SK-N-SH (cell line): ENCODE measurements at regions not wholly inside any gene's neighbourhood (a gene's known extent, or its start where the extent isn't known, plus 50 kb on each side); places are given as distances from the start of the nearest gene placed in this dataset.

Experiments used
- CTCF ChIA-PET: fragments of 300-600, 350-600 bp; formaldehyde crosslinking; extraction: SDS; loops from one replicate; lab custom pipeline; 2021; lab: Yijun Ruan, JAX
- POLR2A ChIA-PET: fragments of 350-600 bp; sonication (Branson Sonifier 250); formaldehyde crosslinking; extraction: SDS; loops from one replicate; lab custom pipeline; 2020; ENCODE audit warnings: antibody characterized with exemption, inconsistent platforms; lab: Yijun Ruan, JAX
- DNase-seq: peaks from one replicate; pipeline ENCODE4 v3.0.0; 2012
- H2AFZ ChIP-seq: fragments of 200-600 bp; sonication (generic); 2 replicates; pipeline ENCODE4 v1.8.1; 2016; ENCODE audit warnings: antibody characterized with exemption, mild to moderate bottlenecking, low read depth
- H3F3A ChIP-seq: fragments of 200-600 bp; sonication (generic); replicated peaks from 2 replicates; pipeline ENCODE3; 2016; ENCODE audit warnings: antibody characterized with exemption, mild to moderate bottlenecking; ENCODE audit not compliant: insufficient read depth
- H3K27ac ChIP-seq, 2 experiments: fragments of 200-500 bp in 1 of 2; fragments of 200-600 bp in 1 of 2; sonication (Bioruptor generic) in 1 of 2; sonication (generic), shearing (Covaris generic) in 1 of 2; 2 replicates each; pipeline versions ENCODE4 v1.5.1 to v1.6.1; 2014 to 2016; ENCODE audit warnings: low read depth in 2 of 2, inconsistent platforms in 1 of 2, low read length in 1 of 2, mild to moderate bottlenecking in 1 of 2, mixed read lengths in 1 of 2
- H3K27me3 ChIP-seq: fragments of 200-600 bp; sonication (generic), shearing (Covaris generic); 2 replicates; pipeline ENCODE4 v1.6.1; 2016; ENCODE audit warnings: mixed run types; ENCODE audit not compliant: insufficient read depth
- H3K36me3 ChIP-seq, 2 experiments: fragments of 200-500 bp in 1 of 2; fragments of 200-600 bp in 1 of 2; sonication (Bioruptor generic) in 1 of 2; sonication (generic) in 1 of 2; replicated peaks in 1 of 2; 2 replicates each; pipeline versions ENCODE3 to v1.5.1; 2014 to 2016; ENCODE audit warnings: low read length in 1 of 2, mild to moderate bottlenecking in 1 of 2; ENCODE audit not compliant: insufficient read depth in 2 of 2, control insufficient read depth in 1 of 2
- H3K4me1 ChIP-seq, 2 experiments: fragments of 200-500 bp in 1 of 2; fragments of 200-600 bp in 1 of 2; sonication (Bioruptor generic) in 1 of 2; sonication (generic), shearing (Covaris generic) in 1 of 2; 2 replicates each; pipeline versions ENCODE4 v1.5.1 to v1.6.1; 2014 to 2016; ENCODE audit warnings: low read depth in 1 of 2, low read length in 1 of 2, mixed run types in 1 of 2; ENCODE audit not compliant: insufficient read depth in 2 of 2, control insufficient read depth in 1 of 2
- H3K4me2 ChIP-seq: fragments of 200-600 bp; sonication (generic), shearing (Covaris generic); 2 replicates; pipeline ENCODE4 v1.6.1; 2017; ENCODE audit warnings: mixed run types
- H3K4me3 ChIP-seq, 2 experiments: fragments of 200-500 bp in 1 of 2; fragments of 200-600 bp in 1 of 2; sonication (Bioruptor generic) in 1 of 2; sonication (generic), shearing (Covaris generic) in 1 of 2; 2 replicates each; pipeline versions ENCODE4 v1.5.1 to v1.8.1; 2014 to 2016; ENCODE audit warnings: low read depth in 2 of 2, inconsistent platforms in 1 of 2, low read length in 1 of 2, mild to moderate bottlenecking in 1 of 2, mixed read lengths in 1 of 2, moderate library complexity in 1 of 2
- H3K79me2 ChIP-seq: fragments of 200-600 bp; sonication (generic); 2 replicates; pipeline ENCODE4 v1.8.1; 2017; ENCODE audit warnings: mild to moderate bottlenecking; ENCODE audit not compliant: insufficient read depth
- H3K9ac ChIP-seq: fragments of 200-600 bp; sonication (generic); 2 replicates; pipeline ENCODE4 v1.6.1; 2017; ENCODE audit warnings: mixed run types
- H3K9me2 ChIP-seq: fragments of 200-600 bp; sonication (generic); 2 replicates; pipeline ENCODE4 v1.6.1; 2017; ENCODE audit warnings: mixed run types
- H3K9me3 ChIP-seq: fragments of 200-600 bp; sonication (generic); 2 replicates; pipeline ENCODE4 v1.6.1; 2017; ENCODE audit warnings: mixed run types, mild to moderate bottlenecking, moderate library complexity
- H4K20me1 ChIP-seq: fragments of 200-600 bp; sonication (generic); 2 replicates; pipeline ENCODE4 v1.6.1; 2017; ENCODE audit warnings: mild to moderate bottlenecking, mixed run types; ENCODE audit not compliant: insufficient read depth
- ELF1 ChIP-seq: IDR thresholded peaks from 2 replicates; pipeline ENCODE4 v1.4.0; 2012
- FOXJ3 ChIP-seq: sonication (generic); formaldehyde crosslinking; IDR thresholded peaks from 2 replicates; pipeline ENCODE4 v1.5.1; 2020; ENCODE audit warnings: mild to moderate bottlenecking, missing genetic modification reagents
- FOXM1 ChIP-seq: IDR thresholded peaks from 2 replicates; pipeline ENCODE4 v1.4.0; 2012; ENCODE audit warnings: low read depth, mild to moderate bottlenecking
- MEF2A ChIP-seq: IDR thresholded peaks from 2 replicates; pipeline ENCODE4 v1.4.0; 2012; ENCODE audit warnings: low read depth, borderline replicate concordance
- REST ChIP-seq: IDR thresholded peaks from 2 replicates; pipeline ENCODE4 v1.6.1; 2012; ENCODE audit warnings: mild to moderate bottlenecking, low read depth, low read length, moderate library complexity
- TAF1 ChIP-seq: IDR thresholded peaks from 2 replicates; pipeline ENCODE4 v1.6.1; 2012; ENCODE audit warnings: low read depth, mild to moderate bottlenecking, low read length, moderate library complexity, borderline replicate concordance
- TCF12 ChIP-seq: IDR thresholded peaks from 2 replicates; pipeline ENCODE4 v1.4.0; 2012
- USF1 ChIP-seq: IDR thresholded peaks from 2 replicates; pipeline ENCODE4 v1.4.0; 2012; ENCODE audit warnings: low read depth, borderline replicate concordance
- YY1 ChIP-seq: IDR thresholded peaks from 2 replicates; pipeline ENCODE4 v1.4.0; 2012; ENCODE audit warnings: low read depth, mild to moderate bottlenecking
- WGBS: methylation state at CpG from one replicate; pipeline ENCODE4 v1.1.6; 2017; ENCODE audit warnings: low lambda C conversion rate; 5-methylcytosine and 5-hydroxymethylcytosine counted together

- Histone ChIP-seq H3F3A (no peaks in the 10 kb centered on the region), H2AFZ (no peak overlapping the region), H3K36me3 (no peaks in the 10 kb centered on the region), H3K4me2 (no peak overlapping the region), H3K27me3 (no peaks in the 10 kb centered on the region), H3K79me2 (no peaks in the 10 kb centered on the region), H3K27ac (no peak overlapping the region)
- CTCF ChIA-PET: interaction anchor here (0.7 kb wide), 1 partner anchor 291 kb away, joined by 3 read pairs; no protein-coding TSS in a partner anchor
- TF ChIP-seq YY1 (no peak), ELF1 (no peak), TAF1 (no peak), REST (no peak), TCF12 (no peak), USF1 (no peak), FOXJ3 (no peak)
- TF ChIP-seq, all 33 proteins: peak for 0
- no peaks in the 10 kb centered on the region for H4K20me1 ChIP-seq
- no peak overlapping the region for H3K9ac ChIP-seq
- no peak for DNase-seq
- POLR2A ChIA-PET: no interaction called here
- no peaks in the 10 kb centered on the region for H3K9me2 ChIP-seq
- 9% methylated on average over 4 of the region's 4 CpGs for WGBS
- no peaks in the 10 kb centered on the region for H3K4me1 ChIP-seq
- H3K9me3 ChIP-seq: no peaks in the 10 kb centered on the region
- no peak overlapping the region for H3K4me3 ChIP-seq
Measured at GRCh38 chr20:22274330-22274729, 310.0 kb downstream of the FOXA2 start.

DNA sequence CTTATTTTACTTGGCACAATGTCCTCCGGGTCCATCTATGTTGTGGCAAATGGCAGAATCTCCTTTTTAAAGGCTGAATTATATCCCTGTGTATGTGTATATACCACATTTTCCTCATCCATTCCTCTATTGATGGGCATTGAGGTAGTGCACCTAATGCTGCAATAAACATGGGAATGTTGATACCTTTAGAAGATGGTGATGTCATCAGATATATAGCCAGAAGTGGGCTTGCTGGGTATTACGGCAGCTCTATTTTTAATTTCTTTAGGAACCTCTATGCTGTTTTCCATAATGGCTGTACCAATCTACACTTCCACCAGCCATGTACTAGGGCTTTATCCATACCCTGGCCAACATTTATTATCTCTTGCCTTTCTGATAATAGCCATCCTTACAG lies 315.7 kb downstream of the FOXA2 start:
- no peaks in the 10 kb centered on the region for H3K9me3 ChIP-seq
- no peak overlapping the region for H3K27ac ChIP-seq
- DNase-seq: no peak
- H3K27me3 ChIP-seq: no peaks in the 10 kb centered on the region
- H3K4me2 ChIP-seq: no peak overlapping the region
- no peaks in the 10 kb centered on the region for H3K4me1 ChIP-seq
- H3K4me3 ChIP-seq: no peak overlapping the region
- 2% methylated on average over 2 of the region's 2 CpGs for WGBS
- no peak for TF ChIP-seq FOXM1
- no peak overlapping the region for H2AFZ ChIP-seq
- no peaks in the 10 kb centered on the region for H3K79me2 ChIP-seq
- ChIA-PET CTCF (no interaction called here), POLR2A (no interaction called here)
- no peaks in the 10 kb centered on the region for H3K9me2 ChIP-seq
- H4K20me1 ChIP-seq: no peaks in the 10 kb centered on the region
- no peaks in the 10 kb centered on the region for H3F3A ChIP-seq
- no peak overlapping the region for H3K9ac ChIP-seq
- H3K36me3 ChIP-seq: no peaks in the 10 kb centered on the region

- WGBS: 0% methylated on average over 4 of the region's 4 CpGs
Measured at GRCh38 chr20:22264917-22265316, 319.5 kb downstream of the FOXA2 start.

More at GRCh38 chr20:22264917-22265316, 319.5 kb downstream of the FOXA2 start:
- TF ChIP-seq MEF2A: no peak
- Histone ChIP-seq H3K9ac (no peak overlapping the region), H3K4me2 (no peak overlapping the region), H3K27ac (no peak overlapping the region), H3F3A (no peaks in the 10 kb centered on the region), H2AFZ (no peak overlapping the region), H3K4me1 (no peaks in the 10 kb centered on the region), H4K20me1 (no peaks in the 10 kb centered on the region), H3K27me3 (no peaks in the 10 kb centered on the region; the same call in 1 of the 2 replicates), H3K9me3 (no peaks in the 10 kb centered on the region), H3K4me3 (no peak overlapping the region), H3K79me2 (no peaks in the 10 kb centered on the region), H3K9me2 (no peaks in the 10 kb centered on the region), H3K36me3 (no peaks in the 10 kb centered on the region)
- ChIA-PET CTCF (no interaction called here), POLR2A (no interaction called here)
- DNase-seq: no peak
